Upper lobe of left lung (tissue), 4 donors: ENCODE measurements at regions not wholly inside any gene's neighbourhood (a gene's known extent, or its start where the extent isn't known, plus 50 kb on each side); places are given as distances from the start of the nearest gene placed in this dataset.

Experiments used
- EP300 ChIP-seq, 4 donors: sonication (generic); formaldehyde crosslinking; IDR thresholded peaks; one replicate each; pipeline ENCODE4 v1.5.1; 2017; ENCODE audit warnings: antibody characterized with exemption in 4 of 4, control low read depth in 2 of 4
- POLR2A ChIP-seq, 4 donors: fragments of 450-650 bp; IDR thresholded peaks; one replicate each; pipeline ENCODE4 v1.5.1; 2016 to 2017; ENCODE audit warnings: antibody characterized with exemption in 4 of 4, mild to moderate bottlenecking in 2 of 4
- POLR2AphosphoS5 ChIP-seq, 2 donors: sonication (generic); formaldehyde crosslinking; IDR thresholded peaks; one replicate each; pipeline ENCODE4 v1.5.1; 2017; ENCODE audit warnings: antibody characterized with exemption in 2 of 2
- TF ChIP-seq, protein P1 (sequence below), 6 experiments: fragments of 450-650 bp in 4 of 6; fragments of 200-600 bp in 2 of 6; sonication (generic) in 2 of 6; IDR thresholded peaks; one replicate each; pipeline ENCODE4 v1.5.1; 2016 to 2019; ENCODE audit warnings: antibody characterized with exemption in 6 of 6

DNA sequence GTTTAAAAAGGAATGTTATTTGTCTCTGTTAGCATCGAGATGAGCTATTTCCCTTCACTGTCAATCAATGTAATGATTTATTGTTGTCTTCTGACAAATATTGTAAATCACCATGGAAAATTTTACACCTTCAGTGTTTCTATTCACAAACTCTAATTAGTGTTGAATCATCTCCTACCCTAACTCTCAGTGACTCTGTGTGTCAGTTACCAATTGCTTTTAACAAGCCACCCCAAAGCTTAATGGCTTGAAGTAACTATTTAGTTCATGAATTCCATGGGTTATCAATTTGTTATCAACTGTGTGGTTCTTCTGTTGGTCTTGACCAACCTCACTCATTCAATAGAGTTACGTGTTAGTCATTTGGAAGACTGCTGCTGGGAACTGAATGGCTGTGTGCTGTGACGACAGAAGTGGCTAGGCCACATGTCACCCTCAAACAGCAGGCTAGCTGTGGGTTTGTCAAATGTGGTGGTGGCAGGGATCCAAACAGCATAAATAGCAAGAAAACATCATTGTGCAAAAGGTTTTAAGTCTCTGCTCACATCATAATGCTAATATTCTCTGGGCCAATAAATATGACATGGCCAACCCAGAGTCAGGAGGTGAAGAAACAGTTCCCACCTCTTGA is 910.8 kb upstream of the CDH2 start:
- TF ChIP-seq POLR2A (IDR thresholded peaks at IDR 0.05) (no peak), EP300 (IDR thresholded peaks at IDR 0.05) (no peak), POLR2AphosphoS5 (IDR thresholded peaks at IDR 0.05) (no peak)
- TF ChIP-seq, protein P1, sequence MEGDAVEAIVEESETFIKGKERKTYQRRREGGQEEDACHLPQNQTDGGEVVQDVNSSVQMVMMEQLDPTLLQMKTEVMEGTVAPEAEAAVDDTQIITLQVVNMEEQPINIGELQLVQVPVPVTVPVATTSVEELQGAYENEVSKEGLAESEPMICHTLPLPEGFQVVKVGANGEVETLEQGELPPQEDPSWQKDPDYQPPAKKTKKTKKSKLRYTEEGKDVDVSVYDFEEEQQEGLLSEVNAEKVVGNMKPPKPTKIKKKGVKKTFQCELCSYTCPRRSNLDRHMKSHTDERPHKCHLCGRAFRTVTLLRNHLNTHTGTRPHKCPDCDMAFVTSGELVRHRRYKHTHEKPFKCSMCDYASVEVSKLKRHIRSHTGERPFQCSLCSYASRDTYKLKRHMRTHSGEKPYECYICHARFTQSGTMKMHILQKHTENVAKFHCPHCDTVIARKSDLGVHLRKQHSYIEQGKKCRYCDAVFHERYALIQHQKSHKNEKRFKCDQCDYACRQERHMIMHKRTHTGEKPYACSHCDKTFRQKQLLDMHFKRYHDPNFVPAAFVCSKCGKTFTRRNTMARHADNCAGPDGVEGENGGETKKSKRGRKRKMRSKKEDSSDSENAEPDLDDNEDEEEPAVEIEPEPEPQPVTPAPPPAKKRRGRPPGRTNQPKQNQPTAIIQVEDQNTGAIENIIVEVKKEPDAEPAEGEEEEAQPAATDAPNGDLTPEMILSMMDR (IDR thresholded peaks at IDR 0.05) = no peak
